Stimulated activated CD4-positive, alpha-beta T cell treated with anti-CD3 and anti-CD28 coated beads, Interleukin-12 subunit alpha, Interleukin-12 subunit beta, amount 100 ng/mL, for 48 hours (primary cell): ENCODE measurements at regions not wholly inside any gene's neighbourhood (a gene's known extent, or its start where the extent isn't known, plus 50 kb on each side); places are given as distances from the start of the nearest gene placed in this dataset.

ENCODE experiments used
- DNase-seq, 3 donors: peaks; one replicate each; pipeline ENCODE4 v3.0.0-alpha.2; 2020; ENCODE audit warnings: low read depth in 2 of 3, low spot score in 1 of 3

GRCh38 chr18:76771192-76771799 lies 51.1 kb upstream of the ZNF236 start:
- no peak for DNase-seq

DNA sequence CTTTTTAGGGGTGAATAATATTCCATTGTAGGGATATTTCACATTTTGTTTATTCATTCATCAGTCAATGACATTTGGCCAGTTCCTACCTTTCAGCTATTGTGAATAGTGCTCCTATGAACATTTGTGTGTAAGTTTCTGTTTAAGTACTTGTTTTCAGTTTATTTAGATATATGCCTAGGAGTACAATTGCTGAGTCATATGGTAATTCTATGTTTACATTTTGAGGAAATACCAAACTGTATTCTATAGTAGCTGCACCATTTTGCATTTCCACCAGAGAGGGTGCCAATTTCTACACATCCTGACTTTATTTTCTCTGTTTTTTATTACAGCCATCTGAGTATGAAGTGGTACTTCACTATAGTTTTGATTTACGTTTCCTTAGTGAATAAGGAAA lies 54.4 kb upstream of the ZNF236 start:
- no peak for DNase-seq

DNA sequence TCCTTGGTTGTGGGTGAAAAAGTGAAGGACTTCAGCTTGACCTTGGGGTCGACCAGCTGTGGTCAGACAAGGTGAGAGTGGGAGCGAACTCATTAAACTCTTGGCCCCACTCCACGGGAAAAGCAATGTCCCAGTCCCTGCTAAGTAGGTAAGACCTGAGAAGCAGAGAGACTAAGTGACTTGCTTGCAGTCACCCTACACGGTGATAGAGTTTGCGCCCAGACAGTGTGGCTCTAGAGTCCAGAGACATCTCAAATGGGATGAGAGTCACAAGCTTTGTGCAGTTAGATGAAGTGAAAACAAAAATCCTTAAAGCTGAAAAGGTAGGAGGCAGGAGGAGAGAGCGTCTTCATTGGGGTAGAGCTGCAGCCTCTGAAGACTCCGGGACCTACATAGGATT lies 55.9 kb upstream of the ZNF236 start:
- no peak for DNase-seq

GRCh38 chr18:76765649-76766048 lies 56.7 kb upstream of the ZNF236 start:
- DNase-seq: no peak

DNA sequence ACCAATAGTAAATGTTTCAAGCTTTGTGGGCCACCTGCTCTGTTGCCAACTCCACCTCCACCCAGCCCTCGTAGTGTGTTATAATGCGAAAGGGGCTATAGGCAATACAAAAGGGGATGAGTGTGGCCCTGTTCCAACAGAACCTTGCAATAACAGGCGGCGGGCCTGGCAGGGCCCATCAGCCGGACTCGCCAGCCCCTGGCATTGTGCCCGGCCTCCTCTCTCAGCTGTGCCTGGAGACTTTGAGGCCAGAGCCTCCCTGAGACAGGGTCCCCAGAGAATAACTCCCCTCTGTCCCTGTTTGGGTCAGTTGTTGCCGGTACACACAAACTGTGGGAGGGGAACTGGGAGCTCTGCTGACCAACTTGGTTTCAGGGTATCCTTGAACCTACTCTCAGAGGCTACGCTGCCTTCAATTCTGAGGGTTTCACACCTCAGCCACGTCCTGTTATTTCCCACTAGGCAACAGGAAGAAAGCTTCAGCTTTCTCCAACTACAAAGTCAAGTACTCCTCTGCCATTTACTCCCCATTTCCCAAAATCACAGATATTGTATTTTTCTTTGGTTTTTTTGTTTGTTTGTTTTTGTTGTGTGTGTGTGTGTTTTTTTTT lies 58.0 kb upstream of the ZNF236 start:
- DNase-seq: no peak

GRCh38 chr18:76759056-76759455 lies 63.3 kb upstream of the ZNF236 start:
- DNase-seq: no peak

DNA sequence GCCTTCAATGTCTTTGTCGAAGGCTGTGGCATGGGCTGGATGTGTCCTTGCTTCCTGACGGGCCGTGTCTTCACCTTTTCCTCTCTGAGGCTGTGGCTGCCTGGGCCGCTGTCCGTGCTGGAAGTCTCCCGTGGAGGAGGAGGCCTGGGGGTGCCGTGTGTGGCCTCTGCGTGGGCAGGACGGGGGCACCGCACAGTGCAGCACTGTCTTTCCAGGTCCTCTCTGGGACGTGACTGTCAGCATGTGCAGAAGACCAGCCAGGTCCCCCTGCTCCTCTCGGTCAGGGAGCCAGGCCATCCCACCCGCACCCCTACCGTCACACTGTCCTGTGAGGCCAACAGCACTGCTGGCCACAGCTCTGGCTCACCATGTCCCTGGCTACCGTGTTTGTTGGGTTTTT lies 64.4 kb upstream of the ZNF236 start:
- DNase-seq: no peak

DNA sequence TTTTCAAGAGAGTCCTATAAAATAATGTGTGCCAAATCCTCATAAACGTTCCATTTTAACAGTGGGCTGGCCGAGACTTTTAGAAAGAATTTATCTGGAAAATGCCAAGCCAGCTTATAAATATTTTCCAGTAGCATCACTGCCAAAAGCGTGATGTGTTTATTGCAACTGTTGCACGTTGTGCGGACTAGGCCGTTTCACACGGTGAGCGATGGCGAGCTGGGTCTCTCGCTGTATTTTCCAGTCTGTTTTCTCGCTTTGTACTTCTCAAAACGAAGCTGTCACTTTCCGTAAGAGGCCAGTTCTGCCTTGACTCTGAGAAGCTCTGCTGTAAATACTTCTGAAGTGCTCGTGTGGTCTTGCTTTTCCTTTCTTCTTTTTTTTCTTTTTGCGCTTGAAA lies 65.0 kb upstream of the ZNF236 start:
- DNase-seq: no peak

DNA sequence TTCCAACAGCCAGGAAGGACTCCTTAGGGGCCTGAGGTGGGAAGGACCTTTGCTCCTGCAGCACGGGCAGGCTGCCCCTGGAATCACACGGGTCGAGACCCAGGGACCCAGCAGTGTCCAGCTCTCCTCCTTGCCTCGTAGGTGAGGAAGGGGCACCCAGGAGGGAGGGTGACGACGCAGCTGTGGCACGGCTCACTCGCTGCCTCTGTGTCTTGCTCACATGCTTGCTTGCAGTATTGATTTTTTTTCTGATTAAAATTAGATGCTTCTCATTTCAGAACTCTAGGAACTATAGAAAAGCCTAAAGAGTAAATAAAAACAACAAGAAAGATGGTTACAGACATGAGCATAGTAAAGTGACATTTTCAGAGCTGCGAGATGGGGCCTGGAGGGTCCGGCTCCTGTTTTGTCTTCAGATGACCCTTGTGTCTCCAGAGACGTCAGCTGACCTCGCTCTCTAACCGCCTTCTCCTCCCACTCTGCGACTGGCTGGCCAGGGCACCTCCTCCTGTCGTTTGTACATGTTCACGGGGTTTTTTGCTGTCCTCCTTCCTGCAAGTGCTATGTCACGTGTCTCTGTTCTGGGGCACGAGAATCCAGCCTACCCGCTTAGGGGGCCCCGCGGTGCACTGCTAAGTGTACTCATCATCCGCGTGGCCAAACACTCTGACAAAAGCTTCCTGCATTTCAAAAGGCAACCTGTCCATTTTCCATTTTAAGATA lies 65.7 kb upstream of the ZNF236 start:
- DNase-seq: no peak

- DNase-seq: no peak
These were observed 68.0 kb upstream of the ZNF236 start for GRCh38 chr18:76754351-76754750.

DNA sequence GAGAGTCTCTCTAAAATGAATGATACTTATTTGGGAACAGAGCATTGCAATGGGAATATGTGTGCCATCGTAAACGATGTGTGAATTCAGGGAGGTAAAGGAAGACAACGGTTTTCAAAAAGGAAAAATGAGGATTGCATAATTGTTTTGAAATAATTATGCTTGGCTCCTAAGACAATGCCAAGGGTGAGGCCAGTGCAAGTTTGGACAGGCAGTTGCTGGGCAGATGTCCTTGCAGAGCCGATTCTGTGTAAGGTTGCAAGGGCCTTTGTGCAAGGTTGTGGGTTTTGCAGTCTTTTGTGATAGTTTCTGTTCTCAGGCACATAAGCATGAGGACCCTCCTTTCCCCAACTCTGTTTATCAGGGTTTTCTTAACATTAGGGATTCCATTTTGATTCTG lies 70.0 kb upstream of the ZNF236 start:
- no peak for DNase-seq

DNA sequence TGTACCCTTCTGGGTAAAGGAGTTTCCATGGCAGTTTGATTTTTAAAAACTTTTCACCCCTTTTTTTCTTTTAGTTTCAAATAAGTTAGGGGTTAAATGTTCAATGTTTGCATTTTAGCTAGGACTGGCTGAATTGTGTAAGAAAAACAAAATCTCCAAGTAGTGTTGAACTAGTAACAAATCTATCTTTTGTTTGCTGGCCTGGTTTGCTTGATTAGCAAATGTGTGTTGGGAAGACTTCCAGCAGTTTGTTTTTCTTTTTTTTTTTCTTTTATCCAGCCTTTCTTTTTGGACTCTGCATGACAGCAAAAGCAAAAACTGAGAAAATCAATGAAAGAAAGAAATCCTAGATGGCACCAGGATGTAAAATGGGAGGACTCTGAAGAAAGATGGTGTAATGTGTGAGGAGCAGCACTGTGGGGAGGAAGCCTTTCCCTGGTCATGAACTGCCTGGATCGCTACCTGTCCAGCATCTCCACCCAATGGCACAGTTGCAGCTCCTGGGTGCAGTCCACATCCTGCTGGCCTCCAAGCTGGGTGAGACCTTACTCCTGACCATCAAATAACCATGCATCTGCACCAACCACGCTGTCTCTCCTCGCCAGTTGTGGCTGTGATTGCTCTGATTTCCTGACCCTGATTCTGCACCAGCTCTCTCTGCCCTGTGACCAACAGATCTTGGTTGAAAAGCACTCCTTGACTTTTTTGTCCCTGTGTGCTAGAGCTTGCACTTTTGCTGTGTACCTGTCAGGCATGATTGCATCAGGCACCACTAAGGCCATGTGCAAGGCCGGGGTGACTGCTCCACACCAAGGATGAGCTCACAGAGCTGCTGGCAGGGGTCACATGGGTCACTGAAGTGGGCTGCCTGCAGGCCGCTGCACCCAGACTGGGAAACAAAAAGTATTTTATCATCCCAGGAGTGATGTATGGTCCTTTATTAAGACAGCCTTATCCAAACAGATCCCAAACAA lies 71.2 kb upstream of the ZNF236 start:
- DNase-seq: no peak

GRCh38 chr18:76750269-76750668 lies 72.1 kb upstream of the ZNF236 start:
- no peak for DNase-seq

- no peak for DNase-seq
These were observed 74.7 kb upstream of the ZNF236 start for GRCh38 chr18:76747676-76748075.

DNA sequence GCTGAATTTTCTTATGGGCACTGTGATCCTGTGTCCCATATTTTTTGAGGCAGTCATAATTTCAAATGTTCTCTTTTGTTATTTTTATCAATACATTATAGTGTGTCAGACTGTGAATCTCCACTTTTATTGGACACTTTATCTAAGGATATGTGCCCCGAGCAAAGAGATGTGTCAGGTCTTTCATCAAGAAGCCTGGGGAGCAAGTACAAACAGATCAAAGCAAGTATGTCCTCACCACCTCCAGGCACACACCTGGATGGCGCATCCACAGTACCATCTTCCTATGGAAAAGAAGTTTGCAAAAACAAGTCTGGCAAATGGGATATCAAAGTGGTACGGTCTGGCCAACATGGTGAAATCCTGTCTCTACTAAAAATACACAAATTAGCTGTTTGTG lies 81.0 kb upstream of the ZNF236 start:
- DNase-seq: no peak

- DNase-seq: no peak
These were observed 86.0 kb upstream of the ZNF236 start for GRCh38 chr18:76736309-76736708.

- DNase-seq: no peak
These were observed 91.5 kb upstream of the ZNF236 start for GRCh38 chr18:76730901-76731300.

DNA sequence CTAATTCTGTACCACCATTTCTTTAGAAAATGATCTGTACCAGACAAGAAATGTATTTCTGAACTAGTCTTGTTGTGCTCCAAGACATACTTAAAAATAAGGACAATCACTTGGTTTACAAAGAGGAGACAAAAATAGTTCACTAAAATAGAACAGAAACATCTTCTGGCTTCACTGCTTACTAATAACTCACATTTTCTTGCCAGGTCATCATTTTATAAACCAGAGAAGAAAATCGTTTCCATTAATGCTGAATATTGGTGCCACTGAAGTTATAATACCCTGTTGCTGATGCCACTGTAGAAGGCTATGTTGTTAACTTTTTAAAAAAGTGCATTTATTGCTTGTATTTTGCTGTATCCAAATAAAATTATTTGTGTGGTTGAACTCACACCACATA lies 94.8 kb upstream of the ZNF236 start:
- DNase-seq: no peak

DNA sequence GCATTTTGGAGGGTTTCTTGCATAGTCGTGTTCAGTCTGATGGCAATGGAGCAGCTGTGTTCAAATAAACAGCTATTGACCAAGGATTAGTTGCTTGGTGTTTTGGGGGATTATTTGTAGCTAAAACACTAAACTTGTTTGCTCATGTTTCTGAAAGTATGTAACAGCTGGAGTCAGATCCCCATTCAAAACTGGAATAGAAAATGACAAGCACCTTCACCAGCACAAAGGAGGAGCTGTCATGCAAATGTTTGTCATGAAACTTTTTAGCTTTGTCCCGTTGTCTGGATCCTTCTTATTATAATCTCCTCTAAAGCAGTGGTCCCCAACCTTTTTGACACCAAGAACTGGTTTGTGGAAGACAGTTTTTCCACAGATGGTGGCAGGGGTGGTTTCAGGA lies 96.9 kb upstream of the ZNF236 start:
- DNase-seq: no peak

- DNase-seq: no peak
These were observed 99.9 kb upstream of the ZNF236 start for GRCh38 chr18:76722224-76723061.
